RWPE2 (cell line): ENCODE measurements at regions not wholly inside any gene's neighbourhood (a gene's known extent, or its start where the extent isn't known, plus 50 kb on each side); places are given as distances from the start of the nearest gene placed in this dataset.

Source experiments
- ATAC-seq: fragments of 200-7000 bp; cut with Tn5 transposase; 3 replicates; pipeline ENCODE4 v1.9.1; 2021; ENCODE audit warnings: low read depth
- DNase-seq: peaks from one replicate; pipeline ENCODE4 v3.0.0-alpha.2; 2020; ENCODE audit warnings: low spot score
- H3K27ac ChIP-seq: fragments of 450-650 bp; 2 replicates; pipeline ENCODE4 v1.5.1; 2017; ENCODE audit warnings: mild to moderate bottlenecking; ENCODE audit not compliant: poor library complexity, severe bottlenecking
- H3K27me3 ChIP-seq: fragments of 250-450 bp; sonication (Bioruptor Pico); 2 replicates; pipeline ENCODE4 v1.5.1; 2021; ENCODE audit warnings: mild to moderate bottlenecking, moderate library complexity; ENCODE audit not compliant: insufficient read depth, poor library complexity, severe bottlenecking
- H3K36me3 ChIP-seq: fragments of 250-450 bp; sonication (Bioruptor Pico); 2 replicates; pipeline ENCODE4 v1.5.1; 2020; ENCODE audit warnings: low read depth, mild to moderate bottlenecking, moderate library complexity
- H3K4me1 ChIP-seq: fragments of 250-450 bp; sonication (Bioruptor Pico); 2 replicates; pipeline ENCODE4 v1.5.1; 2021; ENCODE audit warnings: mild to moderate bottlenecking, moderate library complexity; ENCODE audit not compliant: insufficient read depth, poor library complexity, severe bottlenecking
- H3K4me3 ChIP-seq: fragments of 250-450 bp; sonication (Bioruptor Pico); 2 replicates; pipeline ENCODE4 v1.5.1; 2021; ENCODE audit warnings: mild to moderate bottlenecking, moderate library complexity; ENCODE audit not compliant: severe bottlenecking
- H3K9me3 ChIP-seq: fragments of 250-450 bp; sonication (Bioruptor Pico); 2 replicates; pipeline ENCODE4 v1.5.1; 2021; ENCODE audit warnings: mild to moderate bottlenecking, moderate library complexity; ENCODE audit not compliant: severe bottlenecking
- CTCF ChIP-seq: fragments of 450-650 bp; IDR thresholded peaks from one replicate; pipeline ENCODE4 v1.5.1; 2017; ENCODE audit warnings: mild to moderate bottlenecking, moderate library complexity; ENCODE audit not compliant: poor library complexity, severe bottlenecking

GRCh38 chr11:57047610-57048009, 58.9 kb downstream of the OR5AK2 start:
- no peak for DNase-seq
- no peaks in the 10 kb centered on the region for H3K4me1 ChIP-seq
- no peaks in the 10 kb centered on the region for H3K36me3 ChIP-seq
- no peak overlapping the region for H3K27ac ChIP-seq
- peaks cover 3% of the 10 kb centered on the region for H3K9me3 ChIP-seq
- no peak for TF ChIP-seq CTCF
- H3K4me3 ChIP-seq = no peak overlapping the region
- no peak for ATAC-seq
- no peaks in the 10 kb centered on the region for H3K27me3 ChIP-seq

- DNase-seq (no peak), ATAC-seq (no peak)
- H3K27ac ChIP-seq = no peak overlapping the region
- H3K9me3 ChIP-seq = no peaks in the 10 kb centered on the region
- no peaks in the 10 kb centered on the region for H3K36me3 ChIP-seq
- TF ChIP-seq CTCF = no peak
- H3K4me3 ChIP-seq = no peak overlapping the region
- no peaks in the 10 kb centered on the region for H3K27me3 ChIP-seq
- no peaks in the 10 kb centered on the region for H3K4me1 ChIP-seq
These were observed 61.0 kb downstream of the OR5AK2 start for GRCh38 chr11:57049749-57050148.

- no peaks in the 10 kb centered on the region for H3K27me3 ChIP-seq
- no peak for TF ChIP-seq CTCF
- no peak for ATAC-seq
- no peaks in the 10 kb centered on the region for H3K36me3 ChIP-seq
- no peak overlapping the region for H3K27ac ChIP-seq
- no peak for DNase-seq
- no peak overlapping the region for H3K4me3 ChIP-seq
- H3K9me3 ChIP-seq = no peaks in the 10 kb centered on the region
- no peaks in the 10 kb centered on the region for H3K4me1 ChIP-seq
These were observed 66.1 kb downstream of the OR5AK2 start for GRCh38 chr11:57054817-57055216.

GRCh38 chr11:57055744-57056143, 67.0 kb downstream of the OR5AK2 start:
- Histone ChIP-seq H3K36me3 (no peaks in the 10 kb centered on the region), H3K27ac (no peak overlapping the region), H3K9me3 (no peaks in the 10 kb centered on the region), H3K4me3 (no peak overlapping the region), H3K27me3 (no peaks in the 10 kb centered on the region), H3K4me1 (no peaks in the 10 kb centered on the region)
- ATAC-seq (no peak), DNase-seq (no peak)
- no peak for TF ChIP-seq CTCF

GRCh38 chr11:57056735-57057134, 68.0 kb downstream of the OR5AK2 start:
- Histone ChIP-seq H3K9me3 (no peaks in the 10 kb centered on the region), H3K4me1 (no peaks in the 10 kb centered on the region), H3K27ac (no peak overlapping the region), H3K27me3 (no peaks in the 10 kb centered on the region), H3K36me3 (no peaks in the 10 kb centered on the region), H3K4me3 (no peak overlapping the region)
- no peak for ATAC-seq
- no peak for TF ChIP-seq CTCF
- DNase-seq = no peak
